Endometrial microvascular endothelial cells (primary cell): ENCODE measurements at regions not wholly inside any gene's neighbourhood (a gene's known extent, or its start where the extent isn't known, plus 50 kb on each side); places are given as distances from the start of the nearest gene placed in this dataset.
"Not testable (repeated sequence)": the region's sequence is repeated elsewhere in the genome, so short reads cannot be mapped to it uniquely, and the experiment has no call there.

Source experiments
- in situ Hi-C: cut with HindIII; loops from 2 replicates; pipeline ENCODE4 v1.10.0; 2017; ENCODE audit warnings: low sequenced_read_pairs, low pct_unique_long_range_greater_than_20kb; ENCODE audit errors: inconsistent ontology term

DNA sequence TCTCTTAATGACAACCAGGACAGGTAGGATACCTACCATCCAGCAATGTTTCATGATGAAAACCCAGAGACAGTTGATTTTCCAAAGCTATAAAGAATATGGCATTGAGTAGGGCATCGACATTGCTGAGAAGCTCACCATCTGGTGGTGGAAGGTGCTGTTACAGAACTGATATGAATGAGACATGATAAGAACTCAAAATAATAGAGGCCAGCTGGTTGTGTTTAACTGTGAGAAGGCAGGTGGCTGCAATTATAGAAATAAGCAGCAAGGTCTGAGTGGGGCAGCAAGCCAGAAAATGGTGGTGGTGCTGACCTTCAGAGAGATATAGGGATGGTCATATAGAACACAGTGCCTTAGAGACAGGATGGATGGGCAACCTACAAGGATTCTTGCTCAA is 449.7 kb downstream of the BTG1 start:
- in situ Hi-C loops = no loop called here

DNA sequence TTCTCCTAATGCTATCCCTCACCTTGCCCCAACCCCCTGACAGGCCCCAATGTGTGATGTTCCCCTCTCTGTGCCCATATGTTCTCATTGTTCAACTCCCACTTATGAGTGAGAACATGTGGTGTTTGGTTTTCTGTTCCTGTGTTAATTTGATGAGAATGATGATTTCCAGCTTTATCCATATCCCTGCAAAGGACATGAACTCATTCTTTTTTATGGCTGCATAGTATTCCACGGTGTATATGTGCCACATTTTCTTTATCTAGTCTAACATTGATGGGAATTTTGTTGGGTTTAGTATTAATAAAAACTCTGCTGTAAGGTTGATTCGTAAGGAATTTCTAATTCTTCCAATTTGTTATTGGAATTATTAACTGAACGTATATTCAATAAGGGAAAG is 450.2 kb downstream of the BTG1 start:
- in situ Hi-C loops = not testable (repeated sequence)

DNA sequence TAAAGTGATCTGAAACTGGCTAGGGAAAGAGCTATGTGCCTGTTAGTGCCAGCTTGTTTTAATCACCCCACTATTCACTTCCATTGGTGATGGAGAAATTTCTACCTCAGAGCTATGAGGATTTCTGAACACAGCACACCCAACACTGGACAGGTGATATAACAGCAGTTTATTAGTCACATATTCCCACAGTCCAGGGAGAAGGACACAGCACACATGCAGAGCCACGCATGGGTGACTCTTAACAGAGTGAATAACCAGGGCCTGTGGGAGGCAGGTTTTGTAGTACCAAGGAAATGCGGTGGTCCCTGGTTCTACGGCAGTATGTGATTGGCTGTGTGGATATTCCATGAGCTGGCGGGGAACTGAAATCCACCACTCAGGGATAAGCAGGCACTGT is 455.1 kb downstream of the BTG1 start:
- in situ Hi-C loops = no loop called here

DNA sequence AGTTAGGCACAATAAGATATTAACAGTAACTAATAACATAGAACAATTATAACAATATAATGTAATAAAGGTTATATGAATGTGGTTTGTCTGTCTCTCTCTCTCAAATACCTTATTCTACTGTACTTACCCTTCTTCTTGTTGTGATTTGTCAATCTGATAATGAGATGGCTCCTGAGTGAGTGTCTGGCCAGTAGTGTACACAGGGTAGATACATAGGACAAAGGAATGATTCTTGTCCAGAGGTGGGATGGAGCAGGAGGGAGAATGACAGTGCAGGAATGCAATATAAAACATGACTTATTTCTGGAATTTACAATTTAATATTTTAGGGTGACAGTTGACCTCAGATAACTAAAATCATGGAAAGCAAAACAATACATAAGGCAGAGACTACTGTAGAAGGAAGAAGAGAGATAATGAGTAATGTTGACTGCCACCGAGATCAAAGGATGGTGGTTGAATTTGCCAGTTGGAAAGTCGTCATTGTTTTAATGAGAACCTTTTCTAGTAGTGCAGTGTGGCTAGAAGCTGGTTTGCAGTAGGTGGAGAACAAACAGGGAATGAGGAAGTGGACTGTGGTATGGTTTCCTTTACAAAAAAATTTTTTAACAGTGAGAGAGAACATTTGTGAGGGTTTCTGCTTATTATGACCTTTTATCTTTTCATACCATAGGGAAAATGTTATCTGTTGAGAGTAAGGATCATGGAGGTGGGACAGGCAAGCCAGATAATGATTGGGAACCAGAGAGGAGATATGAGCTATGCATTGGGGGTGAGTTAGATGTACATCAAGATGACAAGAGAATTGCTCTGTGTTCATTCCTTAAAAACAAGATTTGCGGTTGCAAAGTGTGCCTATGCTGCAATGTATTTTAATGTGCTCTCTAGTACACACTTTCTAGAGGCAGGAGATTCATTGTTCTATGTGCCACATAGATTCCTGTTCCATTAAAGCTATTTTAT is 458.3 kb downstream of the BTG1 start:
- in situ Hi-C loops = no loop called here

DNA sequence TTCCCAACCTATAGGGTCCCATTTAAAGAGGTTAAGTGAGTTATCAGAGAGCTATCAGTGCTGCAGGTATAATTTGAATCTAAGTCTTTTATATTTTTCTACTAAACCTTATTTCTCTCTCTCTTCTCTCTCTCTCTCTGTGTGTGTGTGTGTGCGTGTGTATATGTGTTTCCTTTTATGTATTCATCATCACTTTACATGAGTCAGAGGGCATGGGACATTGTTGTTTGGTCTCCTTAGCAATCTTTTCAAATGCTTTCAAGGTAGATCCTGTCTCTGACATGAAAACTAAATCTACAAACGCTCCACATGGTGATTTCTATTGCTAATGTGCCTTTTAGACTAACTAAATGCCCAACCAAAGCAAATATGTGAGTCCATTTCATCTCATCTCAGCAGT is 459.7 kb downstream of the BTG1 start:
- in situ Hi-C loops = no loop called here

DNA sequence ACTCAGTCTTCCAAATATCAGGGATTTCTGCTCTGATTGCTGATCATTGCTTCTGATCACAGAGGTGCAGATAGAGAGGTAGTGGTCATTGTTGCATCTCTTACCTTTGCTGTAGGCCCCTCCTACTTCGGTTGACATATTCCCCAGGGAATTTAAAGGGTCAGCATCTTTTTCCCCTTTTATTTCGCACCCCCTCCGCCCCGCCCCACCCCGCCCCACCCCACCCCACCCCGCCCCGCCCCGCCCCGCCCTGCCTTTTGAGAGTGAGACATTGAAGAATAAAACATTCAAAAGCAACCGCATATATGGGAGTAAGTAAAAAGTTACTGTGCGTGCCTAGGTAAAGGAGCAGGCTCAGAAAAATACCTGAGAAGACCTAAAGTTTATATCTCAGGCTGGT is 463.9 kb downstream of the BTG1 start:
- in situ Hi-C loops = no loop called here

DNA sequence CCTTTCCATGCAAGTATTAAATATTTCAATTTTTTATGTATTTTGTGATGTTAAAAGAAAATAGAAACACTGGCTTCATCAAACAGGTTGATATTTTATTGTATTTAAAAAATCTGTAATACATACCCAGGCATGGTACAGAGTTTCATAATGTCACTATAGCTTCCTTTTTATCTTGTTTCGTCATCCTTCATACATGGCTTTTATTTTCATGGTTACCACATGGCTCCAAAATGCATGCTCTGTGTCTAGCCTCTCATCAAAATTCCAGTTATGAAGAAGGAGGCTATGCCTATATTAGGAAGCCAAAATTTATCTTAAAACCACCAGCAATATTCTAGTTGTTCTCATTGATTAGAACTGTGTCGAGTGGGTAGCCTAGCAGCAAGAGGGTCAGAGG is 464.8 kb downstream of the BTG1 start:
- in situ Hi-C loops = no loop called here

DNA sequence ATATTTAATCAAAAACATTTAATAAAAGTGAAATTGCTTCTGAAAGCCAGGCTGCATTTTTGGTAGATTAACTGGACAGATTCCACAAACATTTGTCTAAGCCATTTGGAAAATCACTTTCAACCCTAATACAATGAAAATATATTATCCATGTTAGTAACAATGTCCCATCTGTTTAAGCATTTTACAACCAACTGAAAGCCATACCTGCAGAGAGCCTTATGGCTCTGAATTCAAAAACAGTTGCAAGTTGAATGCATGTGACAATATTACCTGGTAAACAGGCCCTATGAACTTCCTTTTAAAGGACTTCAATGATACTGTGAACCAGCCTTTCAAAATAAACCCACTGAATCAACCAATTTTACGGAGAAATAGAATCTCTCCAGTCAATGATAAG is 468.1 kb downstream of the BTG1 start:
- in situ Hi-C loops = no loop called here

DNA sequence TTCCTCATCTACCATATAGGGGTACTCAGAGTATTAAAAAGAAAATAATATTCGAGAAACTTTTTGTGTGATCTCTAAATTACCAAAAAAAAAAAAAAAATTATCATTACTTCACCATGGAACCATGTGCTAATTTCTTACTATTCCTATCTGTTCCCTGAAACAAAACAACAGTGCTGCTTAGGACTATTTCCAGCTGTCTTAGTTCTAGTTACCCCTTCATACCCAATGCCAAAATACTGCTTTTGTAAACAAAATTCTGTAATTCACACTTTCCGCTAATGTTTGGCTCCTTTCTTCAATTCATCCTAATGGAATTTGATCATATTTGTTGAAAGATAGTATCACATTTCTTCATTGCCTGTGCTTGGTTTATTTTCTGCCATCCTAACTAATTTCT is 470.2 kb downstream of the BTG1 start:
- in situ Hi-C loops = no loop called here

DNA sequence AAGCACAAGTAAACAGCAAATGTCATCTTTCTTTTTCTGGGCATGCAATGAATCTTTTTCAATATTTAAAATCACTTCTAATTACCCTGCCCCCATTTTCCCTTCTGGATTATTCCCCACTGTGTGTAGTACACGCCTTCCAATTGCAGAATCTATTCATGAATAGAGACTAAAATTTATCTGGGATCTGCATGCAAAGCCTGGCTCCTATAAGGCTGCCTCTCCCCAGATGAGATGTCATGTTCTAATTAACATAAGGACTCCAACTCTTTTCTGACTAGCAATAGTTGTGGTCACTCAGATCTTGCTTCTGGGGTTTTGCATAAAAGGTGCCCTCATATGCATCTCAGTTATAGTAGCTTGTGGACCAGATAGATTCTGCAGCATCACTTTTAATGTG is 473.5 kb downstream of the BTG1 start:
- in situ Hi-C loops = no loop called here

DNA sequence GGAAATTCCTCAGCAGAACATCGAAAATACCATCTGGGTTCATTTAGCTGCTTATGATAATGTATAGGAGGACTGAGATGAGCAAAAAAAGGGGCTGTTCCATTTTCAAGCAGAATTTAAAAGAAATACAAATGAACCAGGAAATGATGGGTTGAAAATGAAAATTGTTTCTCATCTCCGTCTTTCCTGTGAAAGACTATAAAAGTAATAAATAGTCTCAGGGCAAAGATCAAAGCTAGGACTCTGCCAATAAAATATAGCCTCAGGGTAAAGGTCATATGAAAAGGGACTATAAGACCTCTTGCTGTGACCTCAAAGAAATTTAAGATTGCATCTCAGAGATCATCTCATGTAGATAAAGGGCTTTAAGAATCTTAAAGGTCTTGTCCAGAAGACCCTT is 478.0 kb downstream of the BTG1 start:
- in situ Hi-C loops = no loop called here

DNA sequence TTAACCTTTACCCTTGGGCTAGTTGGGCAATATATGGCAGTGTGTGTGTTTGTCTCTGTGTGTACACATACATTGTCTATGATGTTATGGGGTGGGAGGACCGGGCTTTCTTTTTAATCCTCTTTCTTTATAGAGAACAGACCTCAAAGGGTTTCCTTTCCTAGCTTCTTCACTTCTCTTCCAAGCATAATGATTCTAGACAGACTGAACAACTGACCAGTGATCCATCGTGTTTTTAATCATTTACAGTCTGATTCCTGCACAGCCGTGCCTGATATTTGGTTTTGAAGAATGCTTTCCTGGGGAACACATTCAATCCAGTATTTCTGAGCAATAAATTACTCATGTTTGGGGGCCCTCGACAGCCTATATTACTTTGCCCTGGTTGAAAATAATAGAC is 481.1 kb upstream of the DCN start:
- in situ Hi-C loops = no loop called here

DNA sequence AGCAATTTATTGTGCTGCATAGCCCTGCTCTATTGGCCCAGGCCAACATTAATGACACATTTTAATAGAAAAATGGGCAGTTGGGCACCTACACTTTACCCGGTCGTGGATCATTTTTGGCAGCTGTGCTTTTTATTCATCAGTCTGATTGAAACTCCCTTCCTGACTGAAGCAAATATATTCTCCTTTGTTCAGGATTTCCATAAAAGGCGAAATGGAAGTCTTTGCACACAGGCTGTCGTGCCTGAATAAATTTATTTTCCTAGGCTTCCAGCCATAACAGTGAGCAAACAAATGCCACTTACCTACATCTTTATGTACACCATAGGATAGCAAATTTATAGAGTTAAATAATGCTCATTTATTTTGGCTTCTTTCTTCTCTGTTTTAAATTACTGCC is 480.7 kb upstream of the DCN start:
- in situ Hi-C loops = no loop called here

DNA sequence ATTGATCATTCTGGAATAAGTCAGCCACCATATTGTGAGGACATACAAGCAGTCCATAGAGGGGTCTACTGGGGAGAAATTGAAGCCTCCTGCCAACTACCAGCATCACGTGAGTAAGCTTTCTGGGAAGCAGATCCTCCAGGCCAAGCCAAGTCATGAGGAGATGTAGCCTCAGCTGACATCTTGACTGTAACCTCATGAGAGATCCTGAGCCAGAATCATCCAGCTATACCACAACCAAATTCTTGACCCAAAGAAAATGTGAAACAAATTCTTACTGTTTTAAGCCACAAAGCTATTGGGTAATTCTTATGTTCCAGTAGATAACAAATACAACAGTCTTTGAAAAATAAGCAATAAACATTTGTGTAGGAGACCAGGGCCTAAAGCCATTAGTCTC is 479.4 kb upstream of the DCN start:
- in situ Hi-C loops = no loop called here

DNA sequence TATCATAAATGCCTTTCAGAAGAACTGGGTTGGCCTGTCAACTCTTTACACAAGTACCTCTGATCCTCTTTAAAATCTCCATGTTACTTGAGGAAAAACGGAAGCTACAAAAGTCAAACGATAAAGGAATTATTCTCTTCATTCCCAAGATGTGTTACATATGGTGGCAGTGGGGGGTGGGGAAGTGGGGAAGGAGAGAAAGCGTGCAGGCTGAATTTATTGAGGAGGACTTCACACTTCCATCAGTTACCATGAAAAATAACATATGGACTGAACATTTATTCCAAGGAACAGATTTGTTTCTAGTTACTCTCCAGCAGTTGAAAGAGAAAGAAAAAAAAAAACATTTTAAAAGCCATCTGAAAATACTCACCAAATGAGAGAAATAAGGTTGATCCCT is 474.4 kb upstream of the DCN start:
- in situ Hi-C loops = no loop called here

DNA sequence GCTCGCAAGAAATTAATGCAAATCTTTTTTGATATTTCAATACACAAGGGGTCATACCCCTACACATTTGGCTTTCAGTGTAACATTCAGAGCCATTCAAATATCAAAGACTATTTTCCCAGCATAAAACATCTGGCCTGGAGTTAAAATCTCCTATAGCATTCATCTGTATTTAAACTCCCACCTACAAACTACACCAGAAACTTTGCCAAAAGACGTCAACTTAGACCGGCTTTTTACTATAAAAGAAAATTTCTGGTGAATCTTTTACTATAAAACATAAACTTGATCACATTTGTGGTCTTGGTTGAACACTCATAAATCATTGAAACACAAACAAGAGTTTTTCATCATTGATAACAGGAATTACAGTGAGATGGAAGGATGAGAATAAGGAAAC is 473.3 kb upstream of the DCN start:
- in situ Hi-C loops = no loop called here

DNA sequence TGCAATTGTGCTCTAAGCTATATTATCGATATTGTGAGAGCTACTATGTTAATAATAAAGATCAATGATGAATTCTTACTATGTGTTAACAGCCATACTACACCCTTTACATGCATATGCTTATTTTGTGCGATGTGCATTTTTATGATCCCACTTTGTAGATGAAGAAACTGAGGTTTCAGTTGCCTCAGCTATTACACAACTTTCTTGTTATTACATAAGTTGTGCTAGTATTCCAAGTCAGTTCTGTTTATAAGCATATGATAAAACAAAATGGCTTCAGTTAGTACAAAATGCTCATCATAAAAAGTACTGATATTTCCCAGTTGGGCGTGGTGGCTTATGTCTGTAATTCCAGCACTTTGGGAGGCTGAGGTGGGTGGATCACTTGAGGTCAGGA is 471.5 kb upstream of the DCN start:
- in situ Hi-C loops = no loop called here

DNA sequence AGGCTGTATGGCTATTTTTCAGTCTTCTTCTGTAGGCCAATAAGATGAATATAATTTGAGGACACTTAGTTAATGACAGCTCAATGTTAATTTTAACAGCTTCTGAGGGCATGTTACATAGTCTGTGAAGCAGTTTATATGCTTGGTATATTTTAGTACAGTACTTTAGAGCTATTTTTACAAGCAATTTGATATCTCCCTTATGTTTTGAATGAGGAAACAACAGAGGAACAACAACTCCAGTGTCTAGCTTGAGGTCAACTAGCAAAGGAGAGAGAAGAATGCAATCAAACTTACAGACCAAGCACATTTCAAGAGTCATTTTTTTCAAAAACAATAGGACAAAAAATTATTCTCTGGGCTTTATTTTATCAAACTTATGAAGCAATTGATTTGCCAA is 469.1 kb upstream of the DCN start:
- in situ Hi-C loops = no loop called here

DNA sequence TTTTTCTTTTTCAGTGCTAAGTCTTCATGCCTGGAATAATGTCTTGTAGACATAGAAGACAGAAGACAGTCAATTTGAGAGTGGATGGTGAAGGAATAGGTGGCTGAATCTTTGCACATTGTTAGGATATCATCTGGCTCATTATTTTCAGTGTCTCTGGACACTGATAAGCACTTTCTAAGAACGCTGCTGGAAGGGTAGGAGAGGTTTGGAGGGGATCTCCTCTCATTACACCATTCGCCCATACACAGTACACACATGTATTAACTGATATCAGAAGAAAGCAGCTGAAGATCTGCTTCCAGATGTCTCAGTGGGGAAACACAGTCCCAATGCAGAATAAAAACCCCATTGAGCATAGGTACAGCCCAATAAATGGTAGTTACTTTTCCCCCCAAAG is 461.1 kb upstream of the DCN start:
- in situ Hi-C loops = no loop called here

DNA sequence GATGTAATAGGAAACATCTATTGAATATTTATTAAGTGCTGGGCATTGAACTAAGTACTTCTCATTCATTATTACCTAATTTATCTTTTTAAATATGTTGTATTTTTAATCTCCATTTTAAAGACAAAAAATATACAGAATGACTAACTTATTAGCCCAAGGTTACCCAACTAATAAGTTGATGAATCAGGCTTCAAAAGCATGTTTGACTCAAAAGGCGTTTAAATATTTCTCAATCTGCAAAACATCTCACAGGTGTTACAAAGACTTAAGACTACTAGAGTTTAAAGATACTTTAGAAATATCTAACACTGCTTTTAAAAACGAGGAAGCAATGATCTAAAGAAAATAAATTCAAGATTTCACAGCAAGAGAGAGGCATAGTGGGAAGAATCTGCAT is 457.4 kb upstream of the DCN start:
- in situ Hi-C loops = no loop called here

DNA sequence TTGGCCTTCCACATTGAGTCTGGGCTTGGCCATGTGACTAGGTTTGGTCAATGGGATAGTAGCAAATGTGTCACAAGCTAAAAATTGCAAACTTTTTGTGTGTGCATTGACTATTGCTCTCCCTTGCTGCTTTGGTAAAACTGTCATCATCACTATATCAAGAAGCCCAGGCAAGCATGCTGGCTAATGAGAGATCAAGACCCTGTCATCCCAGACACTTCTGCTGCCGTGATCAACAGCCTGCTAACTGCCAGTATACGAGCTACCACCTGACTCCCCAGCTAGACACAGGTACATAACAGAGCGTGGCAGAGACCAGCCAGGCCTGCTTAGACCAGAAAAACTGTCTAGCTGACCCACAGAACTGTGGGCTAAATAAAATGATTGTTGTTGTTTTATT is 456.7 kb upstream of the DCN start:
- in situ Hi-C loops = no loop called here
